GM18909 (cell line): ENCODE measurements at regions not wholly inside any gene's neighbourhood (a gene's known extent, or its start where the extent isn't known, plus 50 kb on each side); places are given as distances from the start of the nearest gene placed in this dataset.
A peak's percentile ranks its signal among the peaks of the same experiment; 100 is the strongest.

Source experiments
- ATAC-seq: cut with Tn5 transposase; IDR thresholded peaks from one replicate; pipeline ENCODE4 v1.9.1; 2021; ENCODE audit warnings: mild to moderate bottlenecking; ENCODE audit not compliant: unreplicated experiment, poor library complexity

DNA sequence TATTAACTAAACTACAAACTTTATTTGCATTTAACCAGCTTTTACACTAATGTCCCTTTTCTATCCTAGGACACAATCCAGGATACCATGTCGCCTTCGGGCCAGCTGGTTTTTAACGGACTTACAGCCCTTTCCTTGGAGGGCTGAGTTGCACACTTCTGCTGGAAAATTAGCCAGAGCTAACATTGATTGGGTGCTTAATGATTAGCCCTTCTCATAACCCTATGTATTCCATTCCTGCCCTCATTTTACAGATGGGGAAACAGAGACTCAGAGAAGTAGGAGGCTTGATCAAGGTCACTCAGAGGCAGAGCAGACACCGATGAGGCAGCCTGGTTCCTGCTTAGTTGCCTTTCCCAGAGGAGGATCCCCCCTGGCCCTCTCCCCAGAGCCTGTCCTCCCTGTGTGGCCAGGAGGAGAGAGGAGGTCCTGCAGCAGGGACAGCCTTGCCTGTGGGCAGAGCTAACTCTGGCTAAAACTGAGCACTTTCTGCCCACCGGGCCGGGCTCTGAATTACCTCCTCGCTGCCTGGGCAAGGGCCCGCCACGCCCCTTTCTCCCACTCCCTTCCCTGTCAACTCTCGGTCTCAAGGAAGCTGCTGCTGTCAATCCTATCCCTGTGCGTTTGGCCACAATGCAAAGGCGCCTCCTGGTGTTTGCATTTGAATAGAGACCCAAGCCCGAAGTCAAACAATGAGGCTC lies 59.6 kb upstream of the PAX6 start:
- peak; percentile 43 for ATAC-seq

DNA sequence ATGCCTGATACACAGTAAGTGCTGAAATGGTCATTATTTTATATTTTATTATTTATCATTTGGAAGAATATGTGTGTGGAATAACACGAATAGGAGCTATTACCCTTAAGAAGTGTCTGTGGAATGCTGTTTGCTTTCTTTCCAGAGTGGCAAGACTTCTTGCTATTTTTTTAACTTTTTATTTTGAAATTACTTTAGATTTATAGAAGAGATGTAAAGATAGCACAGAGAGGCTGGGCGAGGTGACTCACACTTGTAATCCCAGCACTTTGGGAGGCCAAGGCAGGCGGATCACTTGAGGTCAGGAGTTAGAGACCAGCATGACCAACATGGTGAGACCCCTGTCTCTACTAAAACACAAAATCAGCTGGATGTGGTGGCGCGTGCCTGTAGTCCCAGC lies 58.9 kb upstream of the PAX6 start:
- ATAC-seq = no peak

DNA sequence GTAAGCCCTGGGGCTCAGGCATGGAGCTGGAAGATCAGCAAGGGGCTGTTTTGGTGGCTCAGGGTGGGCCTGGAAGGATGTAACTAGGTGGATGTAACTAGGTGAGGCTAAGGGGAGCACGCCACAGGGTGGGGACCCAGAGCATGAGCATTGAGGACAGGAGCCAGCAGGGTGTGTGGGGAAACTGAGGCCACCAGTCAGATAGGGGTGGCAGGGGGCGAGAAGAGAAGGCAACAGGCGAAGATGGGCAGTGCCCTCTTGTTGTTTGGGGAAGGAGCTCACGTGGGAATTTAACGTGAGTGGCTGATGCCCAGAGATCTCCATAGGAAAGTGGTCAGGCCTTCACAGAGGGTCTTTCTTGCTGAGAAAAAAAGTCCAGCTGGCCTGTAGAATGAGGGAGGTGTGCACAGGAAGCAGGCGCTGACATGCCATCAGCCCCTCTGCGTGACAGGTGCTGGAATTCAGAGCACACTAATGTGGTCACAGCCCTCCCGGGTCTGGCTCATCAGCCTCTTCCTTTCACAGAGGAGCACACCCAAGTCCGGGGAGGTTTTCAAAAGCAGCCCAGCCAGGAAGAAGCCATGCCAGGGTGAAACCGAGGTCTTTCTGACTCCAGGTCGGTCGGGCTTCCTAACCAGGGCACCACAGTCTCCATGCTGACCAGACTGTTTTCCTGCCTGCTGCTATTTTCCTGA lies 54.6 kb upstream of the PAX6 start:
- ATAC-seq = no peak

DNA sequence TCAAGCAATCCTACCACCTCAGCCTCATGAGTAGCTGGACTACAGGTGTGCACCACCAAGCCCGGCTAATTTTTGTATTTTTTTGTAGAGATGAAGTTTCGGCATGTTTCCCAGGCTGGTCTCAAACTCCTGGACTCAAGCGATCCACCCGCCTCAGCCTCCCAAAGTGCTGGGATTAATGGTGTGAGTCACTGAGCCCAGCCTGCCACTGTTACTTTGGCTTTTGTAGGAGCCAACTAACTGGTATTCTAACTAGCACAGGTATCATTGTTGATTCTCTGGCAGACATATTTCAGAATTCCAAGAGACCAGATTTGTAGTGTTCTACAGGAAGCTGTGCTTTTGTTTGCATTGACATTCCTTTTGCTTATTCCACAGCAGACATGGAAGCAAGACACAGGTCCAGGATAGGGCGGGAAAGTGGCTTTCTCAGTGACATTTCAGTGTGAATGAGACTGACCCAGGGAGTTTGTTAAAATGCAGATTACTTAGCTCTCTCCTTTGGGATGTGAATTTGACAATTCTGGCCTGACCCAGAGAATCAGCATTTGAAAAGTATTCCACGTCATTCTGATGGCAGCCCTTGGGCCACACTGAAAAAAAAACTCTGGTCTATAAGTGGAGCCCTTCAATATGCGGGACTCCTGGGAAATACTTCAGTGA lies 52.2 kb upstream of the PAX6 start:
- no peak for ATAC-seq

DNA sequence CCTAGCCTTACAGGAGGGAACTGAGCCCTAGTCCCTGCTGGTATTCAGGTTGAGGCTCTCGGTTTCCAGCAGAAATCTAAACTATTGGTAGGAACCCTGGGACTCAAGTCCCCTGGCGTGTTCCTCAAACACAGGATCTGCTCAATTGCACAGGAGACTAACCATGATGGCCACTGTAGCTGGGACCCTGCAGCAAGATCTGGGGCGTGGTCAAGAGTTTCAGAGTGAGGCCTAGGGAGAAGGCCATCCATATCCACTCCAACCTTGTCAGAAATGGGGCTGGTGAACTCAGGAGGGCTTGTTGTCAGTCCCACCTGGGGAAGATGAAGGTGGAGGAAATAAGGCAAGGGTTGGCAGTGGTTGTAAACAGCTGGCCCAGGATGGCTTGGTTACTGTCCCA lies 49.9 kb upstream of the PAX6 start:
- no peak for ATAC-seq
